IMR-90 (cell line): ENCODE measurements at regions not wholly inside any gene's neighbourhood (a gene's known extent, or its start where the extent isn't known, plus 50 kb on each side); places are given as distances from the start of the nearest gene placed in this dataset.

ENCODE experiments used
- ATAC-seq: fragments of 200-7000 bp; cut with Tn5 transposase; 2 replicates; pipeline ENCODE4 v1.9.1; 2020; ENCODE audit warnings: low read depth, mild to moderate bottlenecking, moderate library complexity
- BruUV-seq: library from RNA; stranded (reverse); fragments of 400-500 nt; replicated peaks from 2 replicates; lab custom pipeline; 2021; lab: Mats Ljungman, UMichigan
- CTCF ChIA-PET: fragments of 300-600 bp; formaldehyde crosslinking; extraction: SDS; loops from one replicate; lab custom pipeline; 2021; ENCODE audit warnings: antibody characterized with exemption; lab: Yijun Ruan, JAX
- POLR2A ChIA-PET: fragments of 300-600 bp; sonication (Branson Sonifier 250); formaldehyde crosslinking; loops from one replicate; lab custom pipeline; 2022; ENCODE audit warnings: antibody characterized with exemption; ENCODE audit not compliant: unreplicated experiment; lab: Charles Lee
- DNase-seq: peaks from one replicate; pipeline ENCODE4 v3.0.0; 2013
- H2AFZ ChIP-seq: replicated peaks from 2 replicates; pipeline ENCODE3; 2013; ENCODE audit warnings: low read length, mild to moderate bottlenecking; ENCODE audit not compliant: poor library complexity
- H2AK5ac ChIP-seq: 2 replicates; pipeline ENCODE4 v1.6.1; 2013; ENCODE audit warnings: low read depth, low read length, inconsistent platforms
- H2AK9ac ChIP-seq: replicated peaks from 2 replicates; pipeline ENCODE3; 2013; ENCODE audit warnings: mild to moderate bottlenecking, low read depth, low read length, moderate library complexity; ENCODE audit not compliant: poor library complexity
- H2BK120ac ChIP-seq: 2 replicates; pipeline ENCODE4 v1.6.1; 2013; ENCODE audit warnings: low read depth, low read length, inconsistent platforms
- H2BK15ac ChIP-seq: 3 replicates; pipeline ENCODE4 v1.6.1; 2013; ENCODE audit warnings: low read depth, low read length, inconsistent platforms
- H2BK20ac ChIP-seq: 2 replicates; pipeline ENCODE4 v1.6.1; 2013; ENCODE audit warnings: low read depth, mild to moderate bottlenecking, inconsistent platforms, low read length, moderate library complexity
- H2BK5ac ChIP-seq: 2 replicates; pipeline ENCODE4 v1.6.1; 2013; ENCODE audit warnings: mild to moderate bottlenecking, low read depth, low read length, inconsistent platforms; ENCODE audit not compliant: poor library complexity, severe bottlenecking
- H3K14ac ChIP-seq: replicated peaks from 2 replicates; pipeline ENCODE4 v1.6.1; 2013; ENCODE audit warnings: low read depth, low read length, inconsistent platforms
- H3K18ac ChIP-seq: 2 replicates; pipeline ENCODE4 v1.6.1; 2013; ENCODE audit warnings: low read depth, low read length, control low read depth
- H3K23ac ChIP-seq: 2 replicates; pipeline ENCODE4 v1.6.1; 2013; ENCODE audit warnings: low read depth, low read length, inconsistent platforms
- H3K27ac ChIP-seq: 2 replicates; pipeline ENCODE4 v1.5.1; 2013; ENCODE audit warnings: mild to moderate bottlenecking, control low read depth, low read length; ENCODE audit not compliant: insufficient read depth
- H3K27me3 ChIP-seq: 2 replicates; pipeline ENCODE4 v1.6.1; 2013; ENCODE audit warnings: low read length; ENCODE audit not compliant: control insufficient read depth, insufficient read depth
- H3K36me3 ChIP-seq: 2 replicates; pipeline ENCODE4 v1.6.1; 2013; ENCODE audit warnings: low read length, mixed read lengths; ENCODE audit not compliant: control insufficient read depth, insufficient read depth
- H3K4ac ChIP-seq: 2 replicates; pipeline ENCODE4 v1.6.1; 2013; ENCODE audit warnings: low read depth, low read length, inconsistent platforms
- H3K4me1 ChIP-seq: 2 replicates; pipeline ENCODE4 v1.6.1; 2013; ENCODE audit warnings: low read length, mixed read lengths; ENCODE audit not compliant: control insufficient read depth, insufficient read depth
- H3K4me2 ChIP-seq: 2 replicates; pipeline ENCODE4 v1.6.1; 2013; ENCODE audit warnings: low read depth, mild to moderate bottlenecking, control low read depth, low read length, moderate library complexity
- H3K4me3 ChIP-seq: 2 replicates; pipeline ENCODE4 v1.5.1; 2013; ENCODE audit warnings: low read depth, mild to moderate bottlenecking, control low read depth, low read length, moderate library complexity; ENCODE audit not compliant: insufficient read depth
- H3K56ac ChIP-seq: 2 replicates; pipeline ENCODE4 v1.6.1; 2013; ENCODE audit warnings: low read length, inconsistent platforms; ENCODE audit not compliant: insufficient read depth; ENCODE audit errors: extremely low read depth
- H3K79me1 ChIP-seq, 2 experiments: 2 replicates each; pipeline ENCODE4 v1.6.1; 2013; ENCODE audit warnings: low read length in 2 of 2, inconsistent platforms in 1 of 2, low read depth in 1 of 2
- H3K9ac ChIP-seq: 2 replicates; pipeline ENCODE4 v1.6.1; 2013; ENCODE audit warnings: low read depth, low read length, control low read depth
- H3K9me1 ChIP-seq: 2 replicates; pipeline ENCODE4 v1.6.1; 2013; ENCODE audit warnings: low read length, inconsistent platforms; ENCODE audit not compliant: insufficient read depth
- H3K9me3 ChIP-seq: 2 replicates; pipeline ENCODE4 v1.6.1; 2013; ENCODE audit warnings: low read length; ENCODE audit not compliant: control insufficient read depth, insufficient read depth
- H4K20me1 ChIP-seq: 2 replicates; pipeline ENCODE4 v1.6.1; 2013; ENCODE audit warnings: low read length, inconsistent platforms; ENCODE audit not compliant: insufficient read depth
- H4K5ac ChIP-seq: 2 replicates; pipeline ENCODE4 v1.6.1; 2013; ENCODE audit warnings: mild to moderate bottlenecking, low read depth, low read length, control low read depth
- H4K8ac ChIP-seq, 2 experiments: 2 replicates each; pipeline ENCODE4 v1.6.1; 2013; ENCODE audit warnings: low read depth in 2 of 2, low read length in 2 of 2, control low read depth in 1 of 2, inconsistent platforms in 1 of 2
- H4K91ac ChIP-seq: 2 replicates; pipeline ENCODE4 v1.6.1; 2013; ENCODE audit warnings: low read depth, low read length, inconsistent platforms; ENCODE audit not compliant: insufficient read depth
- BHLHE40 ChIP-seq: fragments of 150-350 bp; IDR thresholded peaks from 2 replicates; pipeline ENCODE4 v1.6.1; 2016; ENCODE audit warnings: mild to moderate bottlenecking, low read depth, low read length
- CEBPB ChIP-seq: IDR thresholded peaks from 2 replicates; pipeline ENCODE4 v1.6.1; 2012; ENCODE audit warnings: low read depth, low read length, improper control_type of control experiment
- CHD1 ChIP-seq: IDR thresholded peaks from 2 replicates; pipeline ENCODE4 v1.6.1; 2012; ENCODE audit warnings: low read depth, low read length, improper control_type of control experiment
- FOS ChIP-seq: fragments of 150-350 bp; IDR thresholded peaks from 2 replicates; pipeline ENCODE4 v1.6.1; 2016; ENCODE audit warnings: low read depth, low read length
- MAFK ChIP-seq: IDR thresholded peaks from 2 replicates; pipeline ENCODE4 v1.6.1; 2012; ENCODE audit warnings: low read depth, low read length, improper control_type of control experiment
- MAZ ChIP-seq: IDR thresholded peaks from 2 replicates; pipeline ENCODE4 v1.6.1; 2012; ENCODE audit warnings: low read depth, mild to moderate bottlenecking, low read length, improper control_type of control experiment, moderate library complexity, borderline replicate concordance
- MXI1 ChIP-seq: IDR thresholded peaks from 2 replicates; pipeline ENCODE4 v1.6.1; 2012; ENCODE audit warnings: low read depth, mild to moderate bottlenecking, low read length, moderate library complexity, borderline replicate concordance
- NFE2L2 ChIP-seq: fragments of 150-350 bp; IDR thresholded peaks from 2 replicates; pipeline ENCODE4 v1.6.1; 2016; ENCODE audit warnings: low read depth, mild to moderate bottlenecking, low read length
- POLR2A ChIP-seq: IDR thresholded peaks from 2 replicates; pipeline ENCODE4 v1.6.1; 2012; ENCODE audit warnings: mild to moderate bottlenecking, low read depth, low read length
- RAD21 ChIP-seq: IDR thresholded peaks from 2 replicates; pipeline ENCODE4 v1.6.1; 2012; ENCODE audit warnings: low read length, improper control_type of control experiment
- SMC3 ChIP-seq: fragments of 150-350 bp; IDR thresholded peaks from 2 replicates; pipeline ENCODE4 v1.6.1; 2016; ENCODE audit warnings: low read depth, mild to moderate bottlenecking, antibody characterized with exemption, low read length, moderate library complexity
- WGBS, 2 experiments: methylation state at CpG; one replicate each; pipeline versions ENCODE4 v1.1.5 to v1.1.7; 2013; ENCODE audit warnings: missing lambda C conversion rate in 2 of 2; ENCODE audit not compliant: insufficient read length in 1 of 2; ENCODE audit errors: extremely low coverage in 2 of 2; 5-methylcytosine and 5-hydroxymethylcytosine counted together
- dilution Hi-C: fragments of 300-500 bp; cut with HindIII; formaldehyde crosslinking; loops from one replicate; pipeline ENCODE4 v1.14.3; 2018; ENCODE audit warnings: low sequenced_read_pairs; ENCODE audit not compliant: unreplicated experiment
- in situ Hi-C: fragments of 300-500 bp; cut with MboI; formaldehyde crosslinking; loops from 3 replicates; pipeline ENCODE4 v1.14.3; 2019; ENCODE audit warnings: low sequenced_read_pairs, inconsistent platforms, mixed read lengths
- intact Hi-C: fragments of 100-400 bp; cut with micrococcal nuclease; formaldehyde crosslinking; loops from 2 replicates; pipeline ENCODE4 v1.10.0; 2022
- TF ChIP-seq, protein P1 (sequence below): fragments of 150-350 bp; IDR thresholded peaks from 2 replicates; pipeline ENCODE4 v1.6.1; 2017; ENCODE audit warnings: mild to moderate bottlenecking, antibody characterized with exemption, low read length, low read depth
- TF ChIP-seq, protein P2 (sequence below): conservative IDR thresholded peaks from 2 replicates; pipeline ENCODE4 v1.5.1; 2012; ENCODE audit warnings: mild to moderate bottlenecking, low read depth, low read length, improper control_type of control experiment
- TF ChIP-seq, protein P3 (sequence below): fragments of 150-350 bp; IDR thresholded peaks from 2 replicates; pipeline ENCODE4 v1.6.1; 2016; ENCODE audit warnings: low read depth, mild to moderate bottlenecking, low read length, moderate library complexity, borderline replicate concordance

DNA sequence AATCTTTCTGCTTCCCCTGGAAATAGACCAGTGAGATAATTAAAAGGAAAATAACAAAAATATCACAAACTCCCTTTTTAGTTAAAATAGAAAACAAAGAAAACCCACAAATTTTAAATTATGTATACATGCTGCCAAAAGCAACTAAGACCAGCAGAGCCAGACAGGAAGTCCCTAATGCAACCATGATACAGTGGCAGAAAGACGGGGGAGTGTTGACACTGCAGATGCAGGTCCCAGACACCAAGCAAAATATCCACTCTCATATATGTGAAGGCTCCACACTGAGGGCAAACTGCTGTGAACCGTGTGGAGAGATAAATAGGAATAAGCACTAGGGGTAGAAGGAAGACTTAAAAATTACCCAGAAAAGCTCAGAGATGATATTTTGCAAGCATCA is 401.0 kb downstream of the BTG1 start:
- Histone ChIP-seq H2BK5ac (no peak overlapping the region), H3K4me1 (peaks cover 3% of the 10 kb centered on the region; the same call in 1 of the 2 replicates), H3K4me3 (no peak overlapping the region), H2AK5ac (no peak overlapping the region), H2BK15ac (no peak overlapping the region), H3K4ac (no peak overlapping the region), H3K9me3 (no peaks in the 10 kb centered on the region), H2BK120ac (no peak overlapping the region), H3K36me3 (no peaks in the 10 kb centered on the region), H2AK9ac (no peak overlapping the region), H3K18ac (no peak overlapping the region), H3K27me3 (no peaks in the 10 kb centered on the region), H3K79me1 (no peaks in the 10 kb centered on the region), H4K8ac (no peak overlapping the region), H3K9me1 (0 out of 2 replicates have a peak, but pooled peaks cover 3% of the 10 kb centered on the region), H4K91ac (no peak overlapping the region), H3K9ac (no peak overlapping the region), H3K4me2 (no peak overlapping the region), H3K56ac (no peak overlapping the region), H3K27ac (no peak overlapping the region), H4K5ac (no peak overlapping the region), H4K20me1 (no peaks in the 10 kb centered on the region), H2AFZ (no peak overlapping the region), H2BK20ac (no peak overlapping the region), H3K23ac (no peak overlapping the region), H3K14ac (no peak overlapping the region)
- in situ Hi-C loops (no loop called here), dilution Hi-C loops (no loop called here), intact Hi-C loops (no loop called here)
- DNase-seq (no peak), ATAC-seq (no peak)
- no TSS peak for BruUV-seq
- ChIA-PET POLR2A (no interaction called here), CTCF (no interaction called here)
- TF ChIP-seq BHLHE40: no peak
- TF ChIP-seq, protein P1, sequence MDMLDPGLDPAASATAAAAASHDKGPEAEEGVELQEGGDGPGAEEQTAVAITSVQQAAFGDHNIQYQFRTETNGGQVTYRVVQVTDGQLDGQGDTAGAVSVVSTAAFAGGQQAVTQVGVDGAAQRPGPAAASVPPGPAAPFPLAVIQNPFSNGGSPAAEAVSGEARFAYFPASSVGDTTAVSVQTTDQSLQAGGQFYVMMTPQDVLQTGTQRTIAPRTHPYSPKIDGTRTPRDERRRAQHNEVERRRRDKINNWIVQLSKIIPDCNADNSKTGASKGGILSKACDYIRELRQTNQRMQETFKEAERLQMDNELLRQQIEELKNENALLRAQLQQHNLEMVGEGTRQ: no peak
- no peak for TF ChIP-seq MAFK
- TF ChIP-seq, protein P2, sequence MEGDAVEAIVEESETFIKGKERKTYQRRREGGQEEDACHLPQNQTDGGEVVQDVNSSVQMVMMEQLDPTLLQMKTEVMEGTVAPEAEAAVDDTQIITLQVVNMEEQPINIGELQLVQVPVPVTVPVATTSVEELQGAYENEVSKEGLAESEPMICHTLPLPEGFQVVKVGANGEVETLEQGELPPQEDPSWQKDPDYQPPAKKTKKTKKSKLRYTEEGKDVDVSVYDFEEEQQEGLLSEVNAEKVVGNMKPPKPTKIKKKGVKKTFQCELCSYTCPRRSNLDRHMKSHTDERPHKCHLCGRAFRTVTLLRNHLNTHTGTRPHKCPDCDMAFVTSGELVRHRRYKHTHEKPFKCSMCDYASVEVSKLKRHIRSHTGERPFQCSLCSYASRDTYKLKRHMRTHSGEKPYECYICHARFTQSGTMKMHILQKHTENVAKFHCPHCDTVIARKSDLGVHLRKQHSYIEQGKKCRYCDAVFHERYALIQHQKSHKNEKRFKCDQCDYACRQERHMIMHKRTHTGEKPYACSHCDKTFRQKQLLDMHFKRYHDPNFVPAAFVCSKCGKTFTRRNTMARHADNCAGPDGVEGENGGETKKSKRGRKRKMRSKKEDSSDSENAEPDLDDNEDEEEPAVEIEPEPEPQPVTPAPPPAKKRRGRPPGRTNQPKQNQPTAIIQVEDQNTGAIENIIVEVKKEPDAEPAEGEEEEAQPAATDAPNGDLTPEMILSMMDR: no peak
- no peak for TF ChIP-seq POLR2A
- TF ChIP-seq, protein P3, sequence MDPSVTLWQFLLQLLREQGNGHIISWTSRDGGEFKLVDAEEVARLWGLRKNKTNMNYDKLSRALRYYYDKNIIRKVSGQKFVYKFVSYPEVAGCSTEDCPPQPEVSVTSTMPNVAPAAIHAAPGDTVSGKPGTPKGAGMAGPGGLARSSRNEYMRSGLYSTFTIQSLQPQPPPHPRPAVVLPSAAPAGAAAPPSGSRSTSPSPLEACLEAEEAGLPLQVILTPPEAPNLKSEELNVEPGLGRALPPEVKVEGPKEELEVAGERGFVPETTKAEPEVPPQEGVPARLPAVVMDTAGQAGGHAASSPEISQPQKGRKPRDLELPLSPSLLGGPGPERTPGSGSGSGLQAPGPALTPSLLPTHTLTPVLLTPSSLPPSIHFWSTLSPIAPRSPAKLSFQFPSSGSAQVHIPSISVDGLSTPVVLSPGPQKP: no peak
- TF ChIP-seq CEBPB: no peak
- no peak for TF ChIP-seq NFE2L2
- TF ChIP-seq FOS: no peak
- TF ChIP-seq SMC3: no peak
- no peak for TF ChIP-seq CHD1
- TF ChIP-seq RAD21: no peak
- no peak for TF ChIP-seq MXI1
- no peak for TF ChIP-seq MAZ
- no CpG with 5 or more reads among the region's 2 CpGs for WGBS, 2 experiments
